GM21360 (cell line): ENCODE measurements at regions not wholly inside any gene's neighbourhood (a gene's known extent, or its start where the extent isn't known, plus 50 kb on each side); places are given as distances from the start of the nearest gene placed in this dataset.

Experiments
- ATAC-seq: cut with Tn5 transposase; IDR thresholded peaks from one replicate; pipeline ENCODE4 v1.9.1; 2021; ENCODE audit warnings: mild to moderate bottlenecking, moderate library complexity; ENCODE audit not compliant: unreplicated experiment

DNA sequence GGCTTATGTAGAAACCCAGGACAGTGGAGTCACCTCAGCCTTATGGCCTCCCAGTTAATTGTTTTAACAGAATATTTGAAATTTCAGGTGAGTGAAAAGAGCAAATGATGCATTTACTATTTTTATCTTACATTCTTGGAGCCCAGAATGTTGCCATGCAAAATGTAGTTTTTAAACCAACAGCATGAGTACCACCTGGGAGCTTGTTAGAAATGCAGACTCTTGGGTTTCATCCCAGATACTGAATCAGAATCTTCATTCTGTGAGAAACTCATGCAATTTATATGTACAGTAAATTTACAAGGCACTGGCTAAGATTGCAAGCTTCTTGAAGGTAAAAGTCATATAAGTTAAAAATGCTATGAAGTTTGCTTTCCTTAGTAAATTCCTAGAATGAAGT lies 654.5 kb upstream of the CDH2 start:
- no peak for ATAC-seq

DNA sequence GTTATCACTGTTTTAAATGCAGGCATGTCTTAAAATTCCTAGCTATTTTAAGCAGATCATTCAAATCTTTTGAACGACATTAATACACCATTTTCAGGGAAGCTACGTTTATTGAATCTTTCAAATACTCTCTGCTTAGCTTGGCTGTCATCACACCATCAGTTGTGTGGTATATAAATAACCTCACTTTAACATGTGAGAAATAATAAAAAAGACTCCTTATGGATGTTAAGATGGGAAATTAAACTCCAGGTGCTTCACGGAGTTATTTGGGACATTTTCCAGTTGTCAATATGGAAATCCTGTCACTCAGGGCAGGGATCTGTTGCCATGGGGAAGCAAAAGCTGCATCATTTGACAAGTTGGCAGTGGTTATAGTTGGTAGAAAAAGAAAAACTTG lies 649.2 kb upstream of the CDH2 start:
- no peak for ATAC-seq

DNA sequence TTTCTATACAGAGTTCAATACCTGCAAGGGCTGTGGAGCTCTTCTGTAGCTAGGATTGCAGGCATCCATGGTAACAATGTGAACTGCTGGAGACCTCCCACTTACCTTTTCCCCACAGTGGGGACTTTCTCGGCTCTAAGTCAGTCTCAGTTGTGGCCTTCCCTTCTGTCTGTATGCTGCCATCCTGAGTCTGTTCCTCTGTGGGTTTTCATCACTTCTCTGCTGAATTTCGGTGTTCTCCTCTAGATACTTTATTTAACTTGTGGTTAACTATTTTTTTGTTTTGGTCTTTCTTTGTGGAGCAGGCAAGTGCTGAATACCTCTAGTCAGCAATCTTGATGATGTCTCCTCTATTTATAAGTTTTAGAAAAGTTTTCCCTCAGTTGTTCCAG lies 647.2 kb upstream of the CDH2 start:
- no peak for ATAC-seq

- no peak for ATAC-seq
These were observed 646.7 kb upstream of the CDH2 start for GRCh38 chr18:28823506-28824182.

- ATAC-seq: no peak
These were observed 643.4 kb upstream of the CDH2 start for GRCh38 chr18:28820353-28820752.

- ATAC-seq: no peak
These were observed 639.2 kb upstream of the CDH2 start for GRCh38 chr18:28816155-28816554.

GRCh38 chr18:28814365-28814764 lies 637.4 kb upstream of the CDH2 start:
- no peak for ATAC-seq

DNA sequence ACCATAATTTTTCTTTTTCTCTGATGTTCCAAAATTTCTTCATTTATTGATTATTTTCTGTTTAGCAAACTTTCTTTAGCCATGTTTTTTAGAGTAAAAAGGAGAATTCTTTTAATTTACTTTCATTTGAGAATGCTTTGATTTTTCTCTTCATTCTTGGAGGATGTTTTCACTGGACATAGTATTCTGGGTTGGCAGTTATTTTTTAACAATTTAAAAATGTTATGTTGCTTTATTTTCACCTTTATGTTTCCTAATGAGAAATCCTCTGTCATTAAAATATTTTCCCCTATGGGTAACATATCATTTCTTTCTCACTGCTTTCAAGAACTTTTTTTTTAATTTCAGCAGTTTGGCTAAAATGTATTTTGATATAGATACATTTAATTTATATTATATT lies 631.4 kb upstream of the CDH2 start:
- no peak for ATAC-seq

DNA sequence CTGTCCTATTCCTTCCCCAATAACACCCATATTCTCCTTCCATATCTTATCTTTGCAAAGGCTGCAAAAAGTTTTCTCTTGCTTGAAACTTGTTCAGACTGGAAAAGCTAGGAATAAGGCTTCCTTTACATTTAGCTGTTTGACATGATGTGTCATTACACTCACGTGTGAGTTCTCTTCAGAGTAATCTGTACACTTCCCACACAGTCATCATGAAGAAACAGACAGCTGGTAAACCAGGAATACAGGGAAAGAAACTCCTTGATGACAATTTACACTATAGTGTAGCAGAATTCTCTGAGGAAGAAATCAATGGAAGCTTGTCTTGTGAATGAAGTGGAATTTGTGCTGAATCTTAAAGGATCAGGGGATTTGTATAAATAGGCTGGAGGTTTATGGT lies 628.6 kb upstream of the CDH2 start:
- ATAC-seq: no peak

DNA sequence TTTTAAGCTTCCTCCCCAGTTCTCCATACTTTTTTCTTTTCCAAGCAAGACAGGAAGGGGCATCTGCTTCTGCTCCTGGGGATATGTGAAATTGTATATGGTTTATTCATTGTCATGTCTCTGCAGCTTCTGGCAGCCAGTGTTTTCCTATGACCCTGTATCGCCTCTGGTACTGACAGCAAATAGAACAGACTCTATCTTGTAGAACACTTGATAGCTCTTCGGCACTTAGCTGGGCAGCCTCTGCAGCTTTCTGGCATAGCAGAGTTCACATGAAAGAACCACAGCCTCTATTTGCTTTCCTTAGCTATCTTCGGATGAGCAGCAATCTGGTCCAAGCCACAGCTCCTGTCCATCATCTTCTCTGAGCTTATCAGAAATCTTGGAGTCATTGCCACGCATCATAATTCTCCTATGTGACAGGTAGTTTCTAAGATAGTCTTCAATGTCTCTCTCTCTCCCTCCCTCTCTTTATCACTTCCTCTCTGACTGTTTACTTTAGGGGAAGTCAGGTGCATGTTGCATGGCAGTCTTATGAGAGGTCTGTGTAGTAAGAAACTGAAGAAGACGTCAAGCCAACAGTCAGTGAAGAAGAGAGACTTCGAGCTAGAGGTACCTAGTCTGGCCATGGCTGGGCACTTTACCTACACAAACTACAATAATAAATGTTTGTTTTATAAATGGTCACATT lies 627.7 kb upstream of the CDH2 start:
- ATAC-seq: no peak

DNA sequence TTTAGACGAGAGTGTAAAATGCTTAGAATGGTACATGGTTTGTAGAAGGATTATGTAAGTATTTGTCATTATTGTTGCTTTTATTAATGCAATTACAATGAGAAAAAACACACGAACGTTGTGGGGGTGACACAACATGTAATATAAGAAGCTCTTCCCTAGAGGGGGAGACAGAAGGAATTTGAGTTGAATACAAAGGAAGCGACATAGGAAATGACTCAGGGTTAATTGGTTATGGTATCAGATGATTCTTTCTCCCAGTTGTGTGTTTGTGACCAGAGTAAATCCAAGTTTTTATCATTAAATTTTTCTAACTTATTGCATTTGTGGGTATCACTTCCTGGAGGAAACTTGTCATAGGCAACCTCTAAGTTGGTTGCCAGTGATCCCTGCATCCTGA lies 625.6 kb upstream of the CDH2 start:
- no peak for ATAC-seq

GRCh38 chr18:28801876-28802275 lies 624.9 kb upstream of the CDH2 start:
- no peak for ATAC-seq

DNA sequence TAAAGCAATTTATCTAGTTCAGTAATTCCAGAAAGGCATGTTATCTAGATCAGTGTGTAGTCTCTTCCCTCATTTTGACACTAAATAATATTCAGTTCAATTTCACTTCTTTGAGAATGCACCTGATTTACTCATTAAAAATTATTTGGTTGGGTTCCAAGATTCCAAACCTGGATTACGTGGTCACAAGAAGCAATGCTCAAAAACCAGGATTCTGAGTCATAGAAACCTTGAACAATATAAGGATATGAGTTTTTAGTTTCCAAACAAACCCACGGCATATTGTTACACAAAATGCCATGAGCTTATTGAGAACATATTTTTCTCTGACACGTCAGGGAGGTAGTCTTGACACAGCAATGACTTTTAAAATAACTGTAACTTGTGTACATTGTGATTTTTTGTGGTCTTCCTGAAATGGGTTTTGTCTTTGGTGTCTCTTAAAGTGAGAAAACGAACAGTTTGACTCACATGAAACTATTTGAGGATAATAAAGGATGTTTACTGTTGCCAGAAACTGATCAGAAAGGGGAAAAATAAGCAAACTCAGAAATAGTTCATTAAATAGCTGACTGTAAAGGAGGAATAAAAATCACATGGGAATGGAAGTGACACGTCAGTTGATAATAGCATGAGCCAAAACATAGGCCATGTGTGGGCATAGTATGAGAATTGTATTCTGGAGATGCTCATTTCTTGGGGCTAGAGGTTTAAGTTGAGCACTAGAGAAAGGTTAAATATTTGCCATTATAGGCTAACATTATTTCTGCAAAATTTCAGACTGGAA lies 617.7 kb upstream of the CDH2 start:
- ATAC-seq: no peak

- ATAC-seq: no peak
These were observed 617.0 kb upstream of the CDH2 start for GRCh38 chr18:28793901-28794300.

DNA sequence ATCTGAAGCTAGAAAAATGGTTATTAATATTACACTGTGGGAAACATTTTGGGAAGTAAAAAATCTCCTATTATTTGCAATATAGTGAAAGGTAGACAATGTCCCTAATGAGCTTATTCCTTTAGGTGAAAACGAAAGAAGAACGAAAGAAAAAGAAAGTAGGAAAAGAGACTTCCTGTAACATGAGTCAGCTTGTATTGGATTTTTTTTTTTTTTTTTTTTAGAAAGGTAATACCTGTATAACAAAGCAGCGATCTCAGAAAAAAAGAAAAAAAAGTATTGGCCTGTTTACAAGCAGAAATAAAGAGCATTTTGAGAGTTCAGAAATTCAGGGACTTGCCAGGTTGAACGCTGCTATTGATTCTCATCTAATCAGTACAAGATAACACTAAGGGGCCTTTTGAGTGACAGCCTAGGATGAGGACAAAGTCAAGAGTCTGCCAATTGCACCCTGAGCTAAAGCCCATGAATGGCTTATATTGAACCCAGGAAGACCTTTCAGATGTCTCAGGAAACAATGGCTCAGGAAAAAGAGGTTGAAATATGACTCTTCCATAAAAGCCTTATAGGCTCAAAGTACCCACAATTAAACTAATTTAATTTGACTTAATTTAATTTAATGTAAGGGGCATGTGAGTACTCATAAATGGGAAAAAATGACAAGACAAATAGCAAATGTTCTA lies 615.6 kb upstream of the CDH2 start:
- no peak for ATAC-seq

DNA sequence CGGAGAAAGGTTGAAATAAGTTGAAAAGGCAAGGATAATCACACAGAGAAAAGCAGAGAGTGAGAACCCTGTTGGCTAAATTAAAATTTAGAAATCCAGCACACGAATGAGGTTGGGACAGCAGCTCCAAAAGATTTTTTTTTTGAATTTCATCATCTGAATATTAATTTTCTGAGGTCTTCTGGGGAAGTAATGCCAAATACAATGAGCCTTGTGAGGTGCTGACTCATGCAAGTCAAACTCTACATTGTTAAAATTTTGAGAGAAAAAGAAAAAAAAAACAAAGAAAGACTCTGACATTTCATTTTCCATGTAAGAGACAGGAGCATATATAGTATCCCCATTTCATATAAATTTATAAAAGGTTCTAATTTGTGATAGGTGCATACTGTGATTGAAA lies 614.2 kb upstream of the CDH2 start:
- no peak for ATAC-seq

GRCh38 chr18:28789502-28789901 lies 612.6 kb upstream of the CDH2 start:
- ATAC-seq: no peak

DNA sequence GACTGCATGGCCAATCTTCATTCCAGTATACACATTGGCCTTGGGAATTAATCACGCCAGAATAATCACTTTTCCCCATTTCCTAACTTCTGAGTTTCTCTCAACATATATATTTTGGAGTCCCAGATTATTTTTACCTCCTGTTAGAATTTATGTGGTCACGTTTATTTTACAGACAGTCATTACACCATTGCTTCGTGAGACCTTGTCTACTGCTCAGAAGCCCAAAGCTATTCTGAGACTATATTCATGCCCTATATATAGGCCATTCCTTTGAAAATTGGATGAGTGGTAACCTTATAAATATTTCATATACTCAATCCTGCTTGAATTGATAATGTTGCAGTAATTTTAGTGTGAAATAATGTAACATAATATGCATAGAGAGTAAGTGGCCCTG lies 610.0 kb upstream of the CDH2 start:
- no peak for ATAC-seq

DNA sequence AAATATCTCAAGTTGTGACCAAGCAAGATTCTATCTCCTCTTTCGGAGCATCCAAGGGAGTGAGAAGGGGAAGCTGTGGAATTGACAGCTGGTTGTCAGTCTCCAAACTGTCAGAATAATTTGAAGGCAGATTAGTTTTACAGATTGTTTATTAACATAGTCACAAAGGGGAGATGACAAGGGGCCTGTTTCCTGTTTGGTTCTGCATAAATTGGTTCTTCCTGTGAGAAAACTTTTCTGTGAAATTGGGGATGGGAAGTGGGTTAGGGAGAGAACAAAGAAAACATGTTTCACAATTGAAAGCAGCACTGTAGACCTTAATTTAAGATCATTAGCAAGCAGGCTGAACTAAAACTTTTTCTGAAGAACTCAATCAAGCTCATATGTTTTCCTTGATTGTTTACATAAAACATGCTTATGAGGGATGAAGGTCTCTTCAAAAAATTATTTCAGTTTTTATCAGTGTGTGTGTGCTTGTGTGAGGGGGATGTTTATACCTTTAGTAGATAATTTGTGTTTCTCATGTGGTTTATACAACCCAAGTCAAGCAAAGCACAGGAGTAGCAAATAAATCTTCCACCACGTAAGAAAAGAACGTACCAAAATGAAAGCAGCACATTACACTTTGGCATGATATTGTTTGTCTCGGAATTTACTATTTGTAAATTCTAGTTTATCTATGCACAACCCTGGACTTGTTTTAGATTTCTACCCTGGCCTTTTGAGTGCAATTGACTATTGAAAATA lies 604.9 kb upstream of the CDH2 start:
- ATAC-seq: no peak

DNA sequence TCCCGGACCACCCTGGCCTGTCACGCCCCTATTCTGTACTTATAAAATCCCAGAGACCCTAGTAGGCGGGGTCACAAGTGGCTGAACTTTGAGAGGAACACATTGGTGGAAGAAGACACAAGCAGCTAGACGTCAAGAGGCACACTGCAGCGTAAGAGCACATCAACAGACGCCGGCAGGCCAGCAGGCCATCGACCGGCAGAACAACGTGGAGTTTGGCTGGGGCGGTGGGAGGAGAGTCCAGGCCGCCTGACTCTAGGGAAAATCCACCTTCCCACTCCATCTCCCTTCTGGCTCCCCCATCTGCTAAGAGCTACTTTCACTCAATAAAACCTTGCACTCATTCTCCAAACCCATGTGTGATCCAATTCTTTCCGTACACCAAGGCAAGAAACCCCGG lies 601.8 kb upstream of the CDH2 start:
- no peak for ATAC-seq

- no peak for ATAC-seq
These were observed 600.8 kb upstream of the CDH2 start for GRCh38 chr18:28777756-28778155.
